Astrocyte of the spinal cord (primary cell): ENCODE measurements at regions not wholly inside any gene's neighbourhood (a gene's known extent, or its start where the extent isn't known, plus 50 kb on each side); places are given as distances from the start of the nearest gene placed in this dataset.

Experiments used
- DNase-seq: peaks from one replicate; pipeline ENCODE4 v3.0.0; 2011; ENCODE audit warnings: low read depth, low spot score
- H3K4me3 ChIP-seq: 2 replicates; pipeline ENCODE4 v1.5.1; 2011; ENCODE audit warnings: low read depth, mild to moderate bottlenecking, low read length, moderate library complexity
- in situ Hi-C: cut with HindIII; loops from 2 replicates; pipeline ENCODE4 v1.10.0; 2017; ENCODE audit warnings: low sequenced_read_pairs
- TF ChIP-seq, protein P1 (sequence below): IDR thresholded peaks from 2 replicates; pipeline ENCODE4 v1.5.1; 2012; ENCODE audit warnings: low read depth, mild to moderate bottlenecking, low read length, inconsistent platforms

DNA sequence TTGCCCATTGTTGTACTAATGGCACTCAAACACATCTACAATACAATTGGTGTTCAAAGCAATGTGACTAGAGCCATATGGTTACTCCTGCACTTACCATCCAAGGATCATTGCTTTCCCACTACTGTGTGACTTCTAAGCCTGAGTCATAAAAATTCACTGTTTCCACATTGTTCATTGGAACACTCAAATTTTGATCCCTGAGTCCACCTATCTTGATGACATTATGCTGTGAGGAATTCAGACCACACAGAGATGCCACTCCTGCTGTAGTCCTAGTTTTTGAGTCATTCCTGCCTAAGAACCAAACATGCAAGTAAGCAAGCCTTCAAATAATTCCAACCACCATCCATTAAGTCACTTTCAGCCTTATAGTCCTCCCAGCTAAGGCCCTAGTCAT, 176.2 kb downstream of the EFHB start:
- TF ChIP-seq, protein P1, sequence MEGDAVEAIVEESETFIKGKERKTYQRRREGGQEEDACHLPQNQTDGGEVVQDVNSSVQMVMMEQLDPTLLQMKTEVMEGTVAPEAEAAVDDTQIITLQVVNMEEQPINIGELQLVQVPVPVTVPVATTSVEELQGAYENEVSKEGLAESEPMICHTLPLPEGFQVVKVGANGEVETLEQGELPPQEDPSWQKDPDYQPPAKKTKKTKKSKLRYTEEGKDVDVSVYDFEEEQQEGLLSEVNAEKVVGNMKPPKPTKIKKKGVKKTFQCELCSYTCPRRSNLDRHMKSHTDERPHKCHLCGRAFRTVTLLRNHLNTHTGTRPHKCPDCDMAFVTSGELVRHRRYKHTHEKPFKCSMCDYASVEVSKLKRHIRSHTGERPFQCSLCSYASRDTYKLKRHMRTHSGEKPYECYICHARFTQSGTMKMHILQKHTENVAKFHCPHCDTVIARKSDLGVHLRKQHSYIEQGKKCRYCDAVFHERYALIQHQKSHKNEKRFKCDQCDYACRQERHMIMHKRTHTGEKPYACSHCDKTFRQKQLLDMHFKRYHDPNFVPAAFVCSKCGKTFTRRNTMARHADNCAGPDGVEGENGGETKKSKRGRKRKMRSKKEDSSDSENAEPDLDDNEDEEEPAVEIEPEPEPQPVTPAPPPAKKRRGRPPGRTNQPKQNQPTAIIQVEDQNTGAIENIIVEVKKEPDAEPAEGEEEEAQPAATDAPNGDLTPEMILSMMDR = no peak
- no peak for DNase-seq
- H3K4me3 ChIP-seq = no peak overlapping the region
- in situ Hi-C loops = no loop called here

DNA sequence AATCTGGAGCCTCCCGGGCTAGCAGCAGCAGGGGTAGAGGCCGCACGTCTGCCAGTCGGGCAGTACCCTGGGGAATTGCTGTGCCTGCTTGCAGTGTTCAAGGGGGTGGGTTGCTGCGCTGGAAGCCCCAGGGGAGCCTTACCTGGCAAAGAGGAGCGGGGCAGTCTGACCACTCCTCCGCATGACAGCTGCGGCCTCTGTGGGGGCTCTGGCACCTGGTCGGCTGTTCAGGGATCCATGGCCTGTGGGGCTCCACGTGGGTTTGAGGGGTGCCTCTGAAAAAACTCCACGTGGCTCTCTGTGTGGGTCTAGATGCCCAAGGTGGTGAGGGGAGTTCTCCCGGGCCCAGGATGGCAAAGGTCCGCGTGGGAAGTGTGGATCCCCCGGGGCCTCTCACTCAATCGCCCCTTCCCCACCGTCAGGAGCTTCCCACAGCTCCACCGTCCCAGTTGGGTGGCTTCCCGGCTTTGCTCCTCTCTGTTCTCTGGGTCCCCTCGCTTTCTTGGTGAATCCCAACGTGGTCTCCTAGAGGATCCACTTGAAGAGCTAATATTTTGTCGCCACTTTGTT, 184.5 kb downstream of the EFHB start:
- TF ChIP-seq, protein P1 = no peak
- in situ Hi-C loops = no loop called here
- no peak overlapping the region for H3K4me3 ChIP-seq
- no peak for DNase-seq

DNA sequence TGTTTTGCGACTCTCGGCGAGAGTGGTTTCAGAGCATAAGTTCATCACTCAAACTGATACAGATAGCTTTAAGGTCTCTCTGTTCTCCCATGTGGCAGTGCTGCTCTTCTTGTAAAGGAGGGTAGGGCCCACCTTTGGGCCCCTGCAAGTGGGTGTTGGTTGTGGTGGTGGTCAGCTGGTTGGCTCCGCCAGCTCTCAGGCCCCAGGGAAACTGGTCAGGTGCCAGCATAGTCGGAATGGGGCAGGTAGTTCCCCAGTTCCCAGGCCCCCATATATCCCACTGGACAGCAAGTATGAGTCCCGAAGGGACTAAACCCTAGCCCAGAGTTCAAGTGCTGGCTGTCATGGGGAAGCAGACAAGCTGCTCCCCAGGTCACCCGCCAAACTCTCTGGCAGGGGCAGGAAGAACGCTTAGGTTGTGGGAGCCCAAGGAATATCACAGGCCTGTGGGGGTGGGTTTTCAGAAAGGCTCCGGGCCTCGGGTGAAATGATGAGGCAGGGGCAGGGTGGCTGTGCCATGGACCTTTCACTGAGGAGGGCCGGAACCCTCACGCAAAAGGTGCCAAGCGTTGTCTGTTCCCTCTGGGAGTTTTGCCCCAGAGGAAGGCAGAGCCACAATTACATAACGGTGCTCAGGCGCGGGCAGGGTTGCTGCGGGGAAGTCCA, 185.1 kb downstream of the EFHB start:
- TF ChIP-seq, protein P1 = no peak
- DNase-seq = no peak
- in situ Hi-C loops = no loop called here
- no peak overlapping the region for H3K4me3 ChIP-seq

DNA sequence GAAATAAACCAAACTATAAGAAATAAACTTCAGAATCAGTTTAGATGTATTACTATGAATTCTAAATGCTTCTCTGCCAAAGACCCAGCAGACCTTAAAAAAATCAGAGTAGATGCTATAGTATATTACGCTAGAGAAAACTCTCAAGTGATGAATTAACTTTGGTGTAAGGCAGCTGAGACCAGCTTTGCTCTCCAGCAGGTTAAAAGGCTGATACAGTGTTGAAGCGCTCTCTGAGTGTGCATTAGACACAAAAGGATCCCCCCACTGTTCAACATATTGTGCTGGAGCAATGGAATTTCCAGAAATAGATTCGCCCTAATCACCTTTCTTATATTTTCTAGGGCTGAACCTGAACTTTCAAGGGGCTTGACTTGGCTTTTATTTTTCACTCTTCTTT, 190.0 kb downstream of the EFHB start:
- no peak for DNase-seq
- in situ Hi-C loops = no loop called here
- TF ChIP-seq, protein P1 = no peak
- no peak overlapping the region for H3K4me3 ChIP-seq

DNA sequence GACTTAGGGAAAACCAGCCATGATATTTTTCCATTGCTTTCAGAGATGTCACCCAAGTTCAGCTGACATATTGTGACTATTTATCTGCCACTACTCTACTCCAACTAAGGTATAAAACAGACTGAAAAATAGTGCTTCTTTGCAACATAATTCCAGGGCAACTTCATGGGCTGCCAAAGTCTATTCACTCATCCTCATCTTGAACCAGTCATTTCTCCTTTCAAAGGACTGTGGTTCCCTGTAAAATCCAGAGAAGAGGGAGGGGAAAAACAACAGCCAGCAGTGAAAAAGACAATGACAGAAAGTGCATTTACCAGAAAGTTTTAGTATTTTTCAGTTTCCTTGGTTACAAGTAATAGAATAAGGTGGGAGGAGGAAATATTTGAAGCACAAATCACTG, 191.1 kb downstream of the EFHB start:
- in situ Hi-C loops = no loop called here
- no peak overlapping the region for H3K4me3 ChIP-seq
- TF ChIP-seq, protein P1 = no peak
- no peak for DNase-seq

DNA sequence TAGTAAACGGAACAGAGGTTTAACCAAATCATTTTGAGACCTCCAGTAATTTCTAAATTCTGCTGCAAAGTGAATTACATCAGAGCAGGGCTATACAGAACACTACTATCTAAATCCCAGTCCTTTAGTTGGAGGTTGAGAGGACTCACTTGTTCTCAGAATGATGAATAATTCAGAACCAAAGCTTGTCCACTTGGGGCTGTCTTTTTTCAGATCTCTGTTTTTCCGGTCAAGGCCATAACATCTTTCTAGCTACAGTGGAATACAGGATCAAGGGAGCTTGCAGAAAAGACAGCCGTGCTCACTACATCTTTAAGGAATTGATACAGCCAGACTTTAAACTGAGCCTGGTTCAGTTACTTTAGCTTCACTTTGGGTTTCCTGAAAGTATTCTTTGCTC, 194.5 kb downstream of the EFHB start:
- in situ Hi-C loops = no loop called here

More for the DNA sequence above, 194.5 kb downstream of the EFHB start:
- TF ChIP-seq, protein P1 = no peak
- DNase-seq = no peak
- H3K4me3 ChIP-seq = no peak overlapping the region
